CD14-positive monocyte (primary cell): ENCODE measurements at regions not wholly inside any gene's neighbourhood (a gene's known extent, or its start where the extent isn't known, plus 50 kb on each side); places are given as distances from the start of the nearest gene placed in this dataset.
A peak's percentile ranks its signal among the peaks of the same experiment; 100 is the strongest.

Experiments
- DNase-seq, 3 donors: peaks; one replicate each; pipeline ENCODE4 v3.0.0-alpha.2; 2011 to 2022
- H2AFZ ChIP-seq: 2 replicates; pipeline ENCODE4 v1.6.0; 2012; ENCODE audit warnings: mild to moderate bottlenecking, low read depth, low read length, inconsistent platforms; ENCODE audit not compliant: insufficient read depth, poor library complexity, severe bottlenecking
- H3K27ac ChIP-seq, 2 donors: 1 replicate in 1 of 2; 2 replicates in 1 of 2; pipeline ENCODE4 v1.5.1; 2012 to 2013; ENCODE audit warnings: low read length in 2 of 2, control low read depth in 1 of 2, inconsistent platforms in 1 of 2, low read depth in 1 of 2, mild to moderate bottlenecking in 1 of 2
- H3K27me3 ChIP-seq, 2 donors: one replicate each; pipeline versions ENCODE4 v1.6.0 to v1.6.1; 2011 to 2013; ENCODE audit warnings: low read length in 2 of 2; ENCODE audit not compliant: control insufficient read depth in 2 of 2, insufficient read depth in 2 of 2
- H3K36me3 ChIP-seq, 2 donors: replicated peaks in 1 of 2; 1 replicate in 1 of 2; 2 replicates in 1 of 2; pipeline versions ENCODE4 v1.5.1 to v1.6.1; 2012 to 2013; ENCODE audit warnings: low read length in 2 of 2, control low read depth in 1 of 2, inconsistent platforms in 1 of 2, mild to moderate bottlenecking in 1 of 2; ENCODE audit not compliant: insufficient read depth in 2 of 2, control insufficient read depth in 1 of 2
- H3K4me1 ChIP-seq, 2 donors: 1 replicate in 1 of 2; 2 replicates in 1 of 2; pipeline versions ENCODE4 v1.5.1 to v1.6.1; 2012 to 2013; ENCODE audit warnings: low read length in 2 of 2, control low read depth in 1 of 2, inconsistent platforms in 1 of 2, mild to moderate bottlenecking in 1 of 2, moderate library complexity in 1 of 2; ENCODE audit not compliant: insufficient read depth in 2 of 2, control insufficient read depth in 1 of 2
- H3K4me2 ChIP-seq: replicated peaks from 2 replicates; pipeline ENCODE3; 2012; ENCODE audit warnings: low read length, moderate library complexity, mild to moderate bottlenecking; ENCODE audit not compliant: poor library complexity, severe bottlenecking; ENCODE audit errors: extremely low read depth
- H3K4me3 ChIP-seq, 3 experiments: fragments of 200-600 bp in 1 of 3; sonication (generic) in 1 of 3; replicated peaks in 1 of 3; 1 replicate in 2 of 3; 2 replicates in 1 of 3; pipeline ENCODE4 v1.5.1; 2011 to 2013; ENCODE audit warnings: low read length in 3 of 3, mild to moderate bottlenecking in 3 of 3, control low read depth in 2 of 3, low read depth in 2 of 3, inconsistent platforms in 1 of 3, moderate library complexity in 1 of 3
- H3K79me2 ChIP-seq: 2 replicates; pipeline ENCODE4 v1.6.0; 2012; ENCODE audit warnings: mild to moderate bottlenecking, control low read depth, inconsistent platforms, low read length, moderate library complexity; ENCODE audit not compliant: insufficient read depth
- H3K9ac ChIP-seq: 2 replicates; pipeline ENCODE4 v1.6.0; 2017; ENCODE audit warnings: low read length, mild to moderate bottlenecking; ENCODE audit not compliant: insufficient read depth, poor library complexity, severe bottlenecking
- H3K9me3 ChIP-seq, 2 donors: replicated peaks in 1 of 2; 1 replicate in 1 of 2; 2 replicates in 1 of 2; pipeline versions ENCODE4 v1.5.1 to v1.6.1; 2012 to 2013; ENCODE audit warnings: low read length in 2 of 2, control low read depth in 1 of 2; ENCODE audit not compliant: control insufficient read depth in 1 of 2, insufficient read depth in 1 of 2
- H4K20me1 ChIP-seq: 2 replicates; pipeline ENCODE4 v1.6.0; 2012; ENCODE audit warnings: mild to moderate bottlenecking, low read length, control low read depth, moderate library complexity; ENCODE audit not compliant: insufficient read depth
- H3K27ac Mint-ChIP-seq, 7 donors: one replicate each; pipeline ENCODE4 v1.8.0; 2020; ENCODE audit warnings: mild to moderate bottlenecking in 7 of 7, mixed read lengths in 7 of 7, moderate library complexity in 6 of 7, inconsistent platforms in 2 of 7
- H3K27me3 Mint-ChIP-seq, 3 donors: one replicate each; pipeline ENCODE4 v1.8.0; 2021 to 2022; ENCODE audit warnings: low read depth in 3 of 3, mild to moderate bottlenecking in 3 of 3, mixed read lengths in 3 of 3, moderate library complexity in 3 of 3, inconsistent platforms in 1 of 3
- H3K36me3 Mint-ChIP-seq, 2 donors: one replicate each; pipeline ENCODE4 v1.8.0; 2020; ENCODE audit warnings: mixed read lengths in 2 of 2, inconsistent platforms in 1 of 2, mild to moderate bottlenecking in 1 of 2
- H3K4me1 Mint-ChIP-seq: one replicate; pipeline ENCODE4 v1.8.0; 2020; ENCODE audit warnings: mild to moderate bottlenecking, mixed read lengths
- H3K4me3 Mint-ChIP-seq, 2 donors: one replicate each; pipeline ENCODE4 v1.8.0; 2020; ENCODE audit warnings: mild to moderate bottlenecking in 2 of 2, mixed read lengths in 2 of 2, moderate library complexity in 1 of 2
- H3K9me3 Mint-ChIP-seq, 7 donors: one replicate each; pipeline ENCODE4 v1.8.0; 2020 to 2022; ENCODE audit warnings: mixed read lengths in 7 of 7, mild to moderate bottlenecking in 6 of 7, moderate library complexity in 6 of 7, inconsistent platforms in 2 of 7
- WGBS: methylation state at CpG from one replicate; pipeline ENCODE4 v1.1.5; 2013; ENCODE audit warnings: missing lambda C conversion rate; ENCODE audit not compliant: insufficient coverage; 5-methylcytosine and 5-hydroxymethylcytosine counted together
- intact Hi-C, 2 donors: fragments of 100-400 bp; cut with micrococcal nuclease; formaldehyde crosslinking; loops; one replicate each; pipeline versions ENCODE4 v1.15.0 to v1.15.1; 2023
- TF ChIP-seq, protein P1 (sequence below): fragments of 200-600 bp; IDR thresholded peaks from one replicate; pipeline ENCODE4 v1.8.0; 2022; ENCODE audit warnings: antibody characterized with exemption, mild to moderate bottlenecking

DNA sequence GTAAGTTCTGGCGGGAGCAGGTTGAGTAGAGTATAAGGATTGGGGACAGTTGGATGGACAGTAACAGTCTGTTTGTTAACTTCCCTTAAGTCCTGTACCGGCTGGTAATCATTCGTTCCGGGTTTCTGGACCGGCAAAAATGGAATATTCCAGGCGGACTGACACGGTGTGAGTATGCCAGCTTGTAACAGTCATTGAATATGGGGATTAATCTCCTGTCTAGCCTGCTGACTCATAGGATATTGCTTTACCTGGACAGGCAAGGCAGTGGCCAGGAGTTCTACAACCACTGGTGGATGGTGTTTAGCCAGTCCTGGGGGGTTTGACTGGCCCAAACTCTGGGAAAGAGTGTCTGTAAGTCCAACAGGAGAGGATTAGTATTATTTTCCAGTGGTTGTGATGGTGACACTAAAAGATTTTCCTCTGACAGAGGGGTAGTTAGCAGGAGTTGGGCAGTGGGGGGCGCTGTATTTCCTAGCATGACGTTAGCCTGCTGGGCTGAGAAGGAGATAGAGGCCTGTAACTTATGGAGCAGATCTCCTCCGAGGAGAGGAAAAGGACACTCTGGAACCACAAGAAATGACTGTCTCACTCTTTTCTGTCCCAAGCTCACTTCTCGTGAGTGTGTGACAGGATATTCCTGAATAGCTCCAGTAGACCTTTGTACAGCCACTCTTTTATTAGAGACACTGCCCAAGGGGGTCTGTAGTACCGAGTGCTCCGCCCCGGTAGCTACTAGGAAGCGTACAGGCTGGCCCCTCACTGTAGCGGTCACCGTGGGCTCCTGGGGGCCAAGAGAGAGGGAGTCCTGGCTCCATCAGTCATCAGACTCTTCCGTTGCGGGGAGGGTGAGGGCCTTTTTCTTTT lies 152.2 kb downstream of the TRIM27 start:
- Mint-ChIP-seq H3K27me3 (peaks cover 94 to 100% (median 96%) of the 10 kb centered on the region in 3 donors), H3K4me1 (peaks cover 6% of the 10 kb centered on the region), H3K9me3 (peaks cover 18 to 86% (median 72%) of the 10 kb centered on the region in 7 donors), H3K36me3 (peaks cover 5 to 21% of the 10 kb centered on the region in 2 donors), H3K27ac (no peak overlapping the region), H3K4me3 (peak overlapping the region in 1 of 2 donors; percentile 66)
- no peak for DNase-seq
- Histone ChIP-seq H3K4me2 (no peak overlapping the region), H3K4me3 (no peak overlapping the region), H3K79me2 (no peaks in the 10 kb centered on the region), H3K36me3 (no peaks in the 10 kb centered on the region), H3K9ac (no peak overlapping the region), H3K27ac (no peak overlapping the region), H3K4me1 (no peaks in the 10 kb centered on the region), H3K9me3 (peaks cover 43 to 82% of the 10 kb centered on the region in 2 donors), H4K20me1 (no peaks in the 10 kb centered on the region), H2AFZ (no peak overlapping the region), H3K27me3 (peaks cover 99 to 100% of the 10 kb centered on the region in 2 donors)
- WGBS = 20% methylated on average over 15 of the region's 19 CpGs
- intact Hi-C loops = no loop called here
- TF ChIP-seq, protein P1, sequence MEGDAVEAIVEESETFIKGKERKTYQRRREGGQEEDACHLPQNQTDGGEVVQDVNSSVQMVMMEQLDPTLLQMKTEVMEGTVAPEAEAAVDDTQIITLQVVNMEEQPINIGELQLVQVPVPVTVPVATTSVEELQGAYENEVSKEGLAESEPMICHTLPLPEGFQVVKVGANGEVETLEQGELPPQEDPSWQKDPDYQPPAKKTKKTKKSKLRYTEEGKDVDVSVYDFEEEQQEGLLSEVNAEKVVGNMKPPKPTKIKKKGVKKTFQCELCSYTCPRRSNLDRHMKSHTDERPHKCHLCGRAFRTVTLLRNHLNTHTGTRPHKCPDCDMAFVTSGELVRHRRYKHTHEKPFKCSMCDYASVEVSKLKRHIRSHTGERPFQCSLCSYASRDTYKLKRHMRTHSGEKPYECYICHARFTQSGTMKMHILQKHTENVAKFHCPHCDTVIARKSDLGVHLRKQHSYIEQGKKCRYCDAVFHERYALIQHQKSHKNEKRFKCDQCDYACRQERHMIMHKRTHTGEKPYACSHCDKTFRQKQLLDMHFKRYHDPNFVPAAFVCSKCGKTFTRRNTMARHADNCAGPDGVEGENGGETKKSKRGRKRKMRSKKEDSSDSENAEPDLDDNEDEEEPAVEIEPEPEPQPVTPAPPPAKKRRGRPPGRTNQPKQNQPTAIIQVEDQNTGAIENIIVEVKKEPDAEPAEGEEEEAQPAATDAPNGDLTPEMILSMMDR = no peak

DNA sequence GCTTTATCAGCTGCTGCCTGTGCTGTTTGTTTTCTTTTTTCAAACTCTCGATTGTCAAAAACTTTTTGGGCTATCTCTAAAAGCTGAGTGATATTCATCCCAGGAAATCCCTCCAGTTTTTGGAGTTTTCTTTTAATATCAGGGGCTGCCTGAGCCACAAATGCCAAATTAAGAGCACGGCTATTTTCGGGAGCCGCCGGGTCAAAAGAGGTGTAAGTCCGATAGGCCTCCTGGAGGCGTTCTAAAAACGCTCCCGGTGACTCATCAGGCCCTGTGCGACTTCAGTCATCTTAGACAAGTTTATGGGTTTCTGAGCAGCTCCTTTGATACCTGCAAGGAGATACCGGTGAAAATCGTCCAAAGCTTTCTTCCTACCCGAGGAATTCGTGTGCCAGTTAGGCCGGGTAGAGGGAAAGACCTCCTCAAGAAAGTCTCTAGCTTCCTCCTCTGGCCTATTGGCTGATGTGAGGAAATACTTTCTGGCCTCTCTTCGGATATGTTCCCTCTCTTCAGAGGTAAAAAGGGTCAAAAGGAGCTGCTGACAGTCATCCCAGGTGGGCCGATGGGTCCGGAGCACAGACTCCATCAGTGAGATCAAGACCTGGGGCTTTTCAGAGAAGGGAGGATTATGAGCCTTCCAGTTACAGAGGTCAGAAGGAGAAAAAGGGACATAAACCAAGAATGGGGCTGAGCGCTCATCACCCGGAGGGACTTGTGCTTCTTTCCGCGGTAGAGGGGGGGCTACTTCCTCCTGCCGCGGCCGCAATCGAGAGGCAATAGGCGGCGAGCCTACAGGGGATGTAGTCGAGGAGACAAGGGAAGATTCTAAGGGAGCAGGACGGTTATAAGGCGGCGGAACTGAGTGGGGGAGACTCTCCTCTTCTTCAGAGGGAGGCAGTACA lies 151.1 kb downstream of the TRIM27 start:
- H3K27ac ChIP-seq = no peak overlapping the region
- no peak overlapping the region for H3K4me2 ChIP-seq
- Mint-ChIP-seq H3K27ac (peak overlapping the region in 1 of 7 donors; percentile 54), H3K36me3 (peaks cover 5 to 21% of the 10 kb centered on the region in 2 donors), H3K4me3 (peak overlapping the region in 1 of 2 donors; percentile 85), H3K4me1 (peaks cover 6% of the 10 kb centered on the region), H3K27me3 (peaks cover 95 to 100% (median 99%) of the 10 kb centered on the region in 3 donors), H3K9me3 (peaks cover 18 to 90% (median 72%) of the 10 kb centered on the region in 7 donors)
- DNase-seq = no peak
- H3K36me3 ChIP-seq = no peaks in the 10 kb centered on the region
- no peak overlapping the region for H3K9ac ChIP-seq
- no peaks in the 10 kb centered on the region for H3K79me2 ChIP-seq
- no peak overlapping the region for H3K4me3 ChIP-seq
- H3K9me3 ChIP-seq = peaks cover 46 to 84% of the 10 kb centered on the region in 2 donors
- intact Hi-C loops = no loop called here
- WGBS = 10% methylated on average over 18 of the region's 32 CpGs
- no peaks in the 10 kb centered on the region for H4K20me1 ChIP-seq
- TF ChIP-seq, protein P1 = no peak
- no peaks in the 10 kb centered on the region for H3K4me1 ChIP-seq
- peaks cover 98 to 100% of the 10 kb centered on the region in 2 donors for H3K27me3 ChIP-seq
- H2AFZ ChIP-seq = no peak overlapping the region
